Naive thymus-derived CD4-positive, alpha-beta T cell (primary cell): ENCODE measurements at regions not wholly inside any gene's neighbourhood (a gene's known extent, or its start where the extent isn't known, plus 50 kb on each side); places are given as distances from the start of the nearest gene placed in this dataset.

Source experiments
- ATAC-seq: fragments of 150-1000 bp; cut with Tn5 transposase; 2 replicates; pipeline ENCODE4 v1.10.0; 2021; ENCODE audit warnings: mild to moderate bottlenecking, moderate library complexity
- CTCF ChIA-PET: fragments of 350-600 bp; sonication (Branson Sonifier 250); formaldehyde crosslinking; loops from one replicate; lab custom pipeline; 2021; ENCODE audit warnings: antibody characterized with exemption; lab: Charles Lee
- POLR2A ChIA-PET: fragments of 350-600 bp; sonication (Branson Sonifier 250); formaldehyde crosslinking; loops from one replicate; lab custom pipeline; 2021; ENCODE audit warnings: antibody characterized with exemption, inconsistent platforms; lab: Charles Lee
- DNase-seq, 9 donors: peaks; one replicate each; pipeline versions ENCODE4 v3.0.0 to v3.0.0-alpha.2; 2020 to 2022; ENCODE audit warnings: mixed read lengths in 1 of 9
- H3K27ac ChIP-seq: one replicate; pipeline ENCODE4 v1.7.0; 2013; ENCODE audit warnings: mild to moderate bottlenecking, low read depth, low read length, moderate library complexity
- H3K27me3 ChIP-seq, 2 donors: one replicate each; pipeline ENCODE4 v1.7.0; 2013; ENCODE audit warnings: low read length in 2 of 2, mild to moderate bottlenecking in 2 of 2, moderate library complexity in 2 of 2; ENCODE audit not compliant: control insufficient read depth in 2 of 2, insufficient read depth in 2 of 2
- H3K36me3 ChIP-seq, 3 experiments: 1 replicate in 2 of 3; 2 replicates in 1 of 3; pipeline ENCODE4 v1.7.0; 2013; ENCODE audit warnings: low read length in 3 of 3, mild to moderate bottlenecking in 3 of 3, moderate library complexity in 1 of 3; ENCODE audit not compliant: insufficient read depth in 3 of 3, control insufficient read depth in 2 of 3
- H3K4me1 ChIP-seq, 2 donors: one replicate each; pipeline ENCODE4 v1.7.0; 2013; ENCODE audit warnings: low read length in 2 of 2, mild to moderate bottlenecking in 2 of 2, moderate library complexity in 1 of 2; ENCODE audit not compliant: control insufficient read depth in 2 of 2, insufficient read depth in 2 of 2
- H3K4me3 ChIP-seq: 2 replicates; pipeline ENCODE4 v1.7.0; 2013; ENCODE audit warnings: mild to moderate bottlenecking, low read length
- H3K9me3 ChIP-seq, 3 experiments: 1 replicate in 2 of 3; 2 replicates in 1 of 3; pipeline ENCODE4 v1.7.0; 2013; ENCODE audit warnings: low read length in 3 of 3; ENCODE audit not compliant: control insufficient read depth in 2 of 3
- H3K27ac Mint-ChIP-seq, 9 donors: one replicate each; pipeline ENCODE4 v1.8.0; 2020 to 2022; ENCODE audit warnings: mixed read lengths in 9 of 9, mild to moderate bottlenecking in 8 of 9, moderate library complexity in 5 of 9, inconsistent platforms in 2 of 9
- H3K27me3 Mint-ChIP-seq, 5 donors: one replicate each; pipeline ENCODE4 v1.8.0; 2021 to 2022; ENCODE audit warnings: mixed read lengths in 5 of 5, mild to moderate bottlenecking in 1 of 5
- H3K36me3 Mint-ChIP-seq, 5 donors: one replicate each; pipeline ENCODE4 v1.8.0; 2020 to 2022; ENCODE audit warnings: mixed read lengths in 5 of 5, mild to moderate bottlenecking in 3 of 5, inconsistent platforms in 1 of 5
- H3K4me1 Mint-ChIP-seq, 7 donors: one replicate each; pipeline ENCODE4 v1.8.0; 2020 to 2022; ENCODE audit warnings: mixed read lengths in 7 of 7, mild to moderate bottlenecking in 3 of 7, inconsistent platforms in 1 of 7
- H3K4me3 Mint-ChIP-seq, 10 donors: one replicate each; pipeline ENCODE4 v1.8.0; 2020 to 2022; ENCODE audit warnings: mild to moderate bottlenecking in 10 of 10, mixed read lengths in 10 of 10, moderate library complexity in 6 of 10, inconsistent platforms in 2 of 10
- H3K9me3 Mint-ChIP-seq, 11 donors: one replicate each; pipeline ENCODE4 v1.8.0; 2020 to 2022; ENCODE audit warnings: mixed read lengths in 11 of 11, mild to moderate bottlenecking in 4 of 11, inconsistent platforms in 1 of 11, moderate library complexity in 1 of 11
- intact Hi-C, 2 donors: fragments of 100-400 bp; cut with micrococcal nuclease; formaldehyde crosslinking; loops; one replicate each; pipeline ENCODE4 v1.15.1; 2023

DNA sequence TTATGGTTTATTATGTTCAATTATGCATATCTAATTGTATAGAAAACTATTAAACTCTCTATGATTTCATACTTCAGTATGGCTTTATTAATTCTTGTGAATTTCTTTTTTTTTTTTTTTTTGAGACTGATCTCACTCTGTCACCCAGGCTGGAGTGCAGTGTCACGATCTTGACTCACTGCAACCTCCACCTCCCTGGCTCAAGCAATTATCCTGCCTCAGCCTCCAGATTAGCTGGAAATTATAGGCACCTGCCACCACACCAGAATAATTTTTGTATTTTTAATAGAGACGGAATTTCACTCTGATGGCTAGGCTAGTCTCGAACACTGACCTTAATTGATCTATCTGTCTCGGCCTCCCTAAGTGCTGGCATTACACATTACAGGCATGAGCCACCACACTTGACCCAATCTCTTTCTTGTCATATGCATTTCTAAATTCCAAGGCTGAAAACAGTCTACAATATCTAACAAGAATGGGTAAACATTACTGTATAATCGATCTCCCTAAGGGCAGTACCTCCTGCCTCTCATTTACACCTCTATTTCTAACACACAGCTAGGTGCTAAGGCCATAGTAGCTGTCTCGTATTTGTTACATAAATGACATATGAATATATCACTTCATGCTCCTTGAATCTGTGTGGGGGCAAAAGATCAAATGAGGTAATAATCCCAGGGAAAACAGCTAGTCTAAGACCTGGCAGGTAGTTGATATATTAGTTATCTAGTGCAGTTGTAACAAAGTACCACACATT lies 258.2 kb upstream of the CDH8 start:
- intact Hi-C loops, result no loop called here
- Mint-ChIP-seq H3K27me3 (no peaks in the 10 kb centered on the region), H3K4me1 (no peaks in the 10 kb centered on the region), H3K36me3 (peaks cover 0 to 7% (median 0%) of the 10 kb centered on the region in 5 donors), H3K4me3 (no peak overlapping the region), H3K9me3 (peaks cover 4 to 45% (median 20%) of the 10 kb centered on the region in 11 donors), H3K27ac (no peak overlapping the region)
- DNase-seq, result no peak
- POLR2A ChIA-PET, result no interaction called here
- no peak for ATAC-seq
- no peak overlapping the region for H3K27ac ChIP-seq
- peaks cover 0 to 9% (median 0%) of the 10 kb centered on the region in 3 experiments for H3K9me3 ChIP-seq
- no peaks in the 10 kb centered on the region for H3K27me3 ChIP-seq
- no peaks in the 10 kb centered on the region for H3K36me3 ChIP-seq
- no peak overlapping the region for H3K4me3 ChIP-seq
- CTCF ChIA-PET, result no interaction called here
- no peaks in the 10 kb centered on the region for H3K4me1 ChIP-seq

DNA sequence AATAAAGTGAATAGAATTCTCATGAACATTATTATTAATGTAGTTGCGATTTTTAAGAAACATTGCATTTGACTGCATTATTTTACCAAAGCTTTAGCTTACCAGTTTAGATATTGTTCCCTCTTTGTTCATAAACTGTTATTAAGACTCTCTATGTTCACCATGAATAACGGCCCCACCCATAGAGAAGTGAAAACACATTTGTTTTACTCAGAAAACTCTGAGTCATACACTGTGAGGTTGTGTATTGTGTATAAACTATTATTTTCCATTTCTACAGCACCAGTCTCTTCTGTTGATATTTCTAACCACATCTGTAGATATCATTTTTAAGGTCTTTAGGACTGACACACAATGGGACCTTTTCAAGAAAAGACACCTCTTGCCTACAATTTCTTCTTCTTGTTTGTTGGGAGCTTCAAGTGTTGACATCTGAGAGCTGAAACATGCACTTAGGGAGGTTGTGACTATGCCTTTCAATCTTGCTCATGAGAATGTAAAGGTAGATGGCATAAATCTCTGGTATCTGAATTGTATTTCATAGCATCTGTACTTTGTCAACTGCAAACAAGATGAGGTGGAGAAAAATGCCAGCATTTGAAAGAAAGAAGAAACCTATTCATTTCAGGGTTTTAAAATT lies 252.9 kb upstream of the CDH8 start:
- H3K27ac Mint-ChIP-seq, result no peak overlapping the region
- no peaks in the 10 kb centered on the region for H3K27me3 Mint-ChIP-seq
- Histone ChIP-seq H3K4me3 (no peak overlapping the region), H3K9me3 (no peaks in the 10 kb centered on the region), H3K36me3 (no peaks in the 10 kb centered on the region), H3K4me1 (no peaks in the 10 kb centered on the region), H3K27ac (no peak overlapping the region), H3K27me3 (no peaks in the 10 kb centered on the region)
- no peaks in the 10 kb centered on the region for H3K4me1 Mint-ChIP-seq
- intact Hi-C loops, result no loop called here
- H3K36me3 Mint-ChIP-seq, result peaks cover 0 to 3% (median 0%) of the 10 kb centered on the region in 5 donors
- H3K9me3 Mint-ChIP-seq, result peaks cover 5 to 39% (median 10%) of the 10 kb centered on the region in 11 donors
- ChIA-PET CTCF (no interaction called here), POLR2A (no interaction called here)
- H3K4me3 Mint-ChIP-seq, result no peak overlapping the region
- ATAC-seq, result no peak
- DNase-seq, result no peak

DNA sequence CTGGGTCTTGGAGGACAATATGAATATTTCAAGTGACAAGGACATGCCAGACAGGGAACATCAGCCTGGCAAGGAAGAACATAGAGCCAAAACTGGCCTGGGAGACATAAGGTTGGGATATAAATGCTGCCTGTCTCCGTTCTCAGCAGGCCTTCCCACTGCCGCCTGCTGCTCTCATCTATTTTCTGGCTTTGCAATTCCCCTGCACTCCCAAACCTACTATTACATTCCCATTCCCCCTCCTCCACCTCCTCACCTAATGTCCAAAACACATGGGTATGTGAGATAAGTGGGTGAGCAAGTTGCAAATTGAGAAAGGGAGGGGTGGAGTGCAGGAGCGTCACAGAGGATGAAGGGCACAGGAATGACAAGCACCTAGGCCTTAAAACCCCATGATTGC lies 244.3 kb upstream of the CDH8 start:
- intact Hi-C loops, result no loop called here
- H3K36me3 ChIP-seq, result no peaks in the 10 kb centered on the region
- peaks cover 0 to 4% (median 0%) of the 10 kb centered on the region in 3 experiments for H3K9me3 ChIP-seq
- no peak overlapping the region for H3K27ac ChIP-seq
- H3K27me3 ChIP-seq, result no peaks in the 10 kb centered on the region
- no peak overlapping the region for H3K27ac Mint-ChIP-seq
- peaks cover 0 to 23% (median 7%) of the 10 kb centered on the region in 11 donors for H3K9me3 Mint-ChIP-seq
- H3K4me3 ChIP-seq, result no peak overlapping the region
- DNase-seq, result no peak
- no peak for ATAC-seq
- no peak overlapping the region for H3K4me3 Mint-ChIP-seq
- H3K36me3 Mint-ChIP-seq, result no peaks in the 10 kb centered on the region
- H3K4me1 Mint-ChIP-seq, result no peaks in the 10 kb centered on the region
- H3K4me1 ChIP-seq, result no peaks in the 10 kb centered on the region
- POLR2A ChIA-PET, result no interaction called here
- CTCF ChIA-PET, result no interaction called here
- no peaks in the 10 kb centered on the region for H3K27me3 Mint-ChIP-seq

DNA sequence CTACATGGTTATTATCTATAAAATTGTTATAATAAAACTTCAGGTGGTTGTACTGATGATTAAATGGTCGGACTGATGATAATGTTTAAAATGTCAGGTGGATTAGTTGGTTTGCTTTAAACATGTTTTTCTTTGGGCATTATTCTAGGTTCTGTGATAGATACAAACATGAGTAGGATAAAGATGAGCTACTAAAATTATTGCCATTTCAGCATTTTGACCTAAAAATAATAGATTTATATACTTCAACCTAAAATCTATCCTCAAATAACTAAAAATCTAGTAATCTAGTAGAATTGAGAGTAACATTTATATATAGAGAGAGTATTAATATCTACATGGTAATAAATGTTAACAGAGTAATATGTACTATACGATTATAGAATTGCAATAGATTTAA lies 241.7 kb upstream of the CDH8 start:
- Mint-ChIP-seq H3K9me3 (peaks cover 1 to 33% (median 10%) of the 10 kb centered on the region in 11 donors), H3K4me3 (no peak overlapping the region), H3K27me3 (no peaks in the 10 kb centered on the region), H3K4me1 (no peaks in the 10 kb centered on the region), H3K36me3 (no peaks in the 10 kb centered on the region), H3K27ac (no peak overlapping the region)
- Histone ChIP-seq H3K4me1 (no peaks in the 10 kb centered on the region), H3K27ac (no peak overlapping the region), H3K4me3 (no peak overlapping the region), H3K27me3 (no peaks in the 10 kb centered on the region), H3K9me3 (peaks cover 0 to 4% (median 0%) of the 10 kb centered on the region in 3 experiments), H3K36me3 (no peaks in the 10 kb centered on the region)
- no peak for ATAC-seq
- CTCF ChIA-PET, result no interaction called here
- POLR2A ChIA-PET, result no interaction called here
- intact Hi-C loops, result no loop called here
- DNase-seq, result no peak

DNA sequence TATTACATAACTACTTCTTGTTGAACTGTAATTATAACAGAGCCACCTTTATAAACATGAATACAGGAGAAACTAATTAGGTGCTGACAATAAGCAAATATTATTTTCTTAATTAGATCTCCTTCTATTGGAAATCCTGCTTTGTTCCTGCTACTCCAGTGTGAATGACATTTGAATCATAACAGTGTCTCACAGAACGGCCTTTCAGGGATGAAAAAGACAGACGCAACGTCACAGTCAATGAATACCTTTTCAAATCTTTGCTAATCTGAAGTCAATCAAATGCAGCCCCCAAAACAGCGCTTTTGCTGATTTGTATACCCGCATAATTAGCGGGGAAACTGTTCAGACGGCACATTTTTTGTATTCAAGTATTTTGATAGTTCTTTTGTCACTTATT lies 240.4 kb upstream of the CDH8 start:
- intact Hi-C loops, result no loop called here
- Mint-ChIP-seq H3K27ac (no peak overlapping the region), H3K27me3 (no peaks in the 10 kb centered on the region), H3K4me3 (no peak overlapping the region), H3K4me1 (no peaks in the 10 kb centered on the region), H3K36me3 (no peaks in the 10 kb centered on the region), H3K9me3 (peaks cover 1 to 37% (median 7%) of the 10 kb centered on the region in 11 donors)
- Histone ChIP-seq H3K27ac (no peak overlapping the region), H3K36me3 (no peaks in the 10 kb centered on the region), H3K4me3 (no peak overlapping the region), H3K9me3 (peaks cover 0 to 4% (median 0%) of the 10 kb centered on the region in 3 experiments), H3K27me3 (no peaks in the 10 kb centered on the region), H3K4me1 (no peaks in the 10 kb centered on the region)
- CTCF ChIA-PET, result no interaction called here
- ATAC-seq (no peak), DNase-seq (no peak)
- POLR2A ChIA-PET, result no interaction called here

DNA sequence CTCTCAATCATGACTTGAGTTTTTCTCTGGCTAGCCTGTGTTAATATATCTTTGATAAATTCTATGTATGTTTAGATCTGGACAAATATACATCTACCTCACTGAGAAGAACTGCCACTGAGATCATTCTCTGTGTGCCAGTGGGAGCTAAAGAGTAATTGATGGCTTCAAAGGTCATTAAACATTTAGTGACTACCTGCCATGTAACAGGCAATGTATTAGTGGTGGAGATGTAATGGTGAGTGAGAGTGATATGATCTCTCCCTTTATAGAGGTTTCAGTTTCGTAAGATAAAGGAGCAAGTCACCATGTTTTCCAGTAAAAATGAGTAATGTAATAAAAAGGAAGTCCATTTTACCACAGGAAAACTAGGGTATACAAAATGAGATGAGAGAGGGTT lies 235.8 kb upstream of the CDH8 start:
- H3K27me3 ChIP-seq, result no peaks in the 10 kb centered on the region
- Mint-ChIP-seq H3K4me3 (no peak overlapping the region), H3K36me3 (no peaks in the 10 kb centered on the region), H3K27me3 (no peaks in the 10 kb centered on the region), H3K27ac (no peak overlapping the region), H3K9me3 (peaks cover 3 to 42% (median 13%) of the 10 kb centered on the region in 11 donors), H3K4me1 (no peaks in the 10 kb centered on the region)
- no peaks in the 10 kb centered on the region for H3K36me3 ChIP-seq
- intact Hi-C loops, result no loop called here
- DNase-seq (no peak), ATAC-seq (no peak)
- ChIA-PET CTCF (no interaction called here), POLR2A (no interaction called here)
- H3K27ac ChIP-seq, result no peak overlapping the region
- H3K4me3 ChIP-seq, result no peak overlapping the region
- no peaks in the 10 kb centered on the region for H3K9me3 ChIP-seq
- no peaks in the 10 kb centered on the region for H3K4me1 ChIP-seq

DNA sequence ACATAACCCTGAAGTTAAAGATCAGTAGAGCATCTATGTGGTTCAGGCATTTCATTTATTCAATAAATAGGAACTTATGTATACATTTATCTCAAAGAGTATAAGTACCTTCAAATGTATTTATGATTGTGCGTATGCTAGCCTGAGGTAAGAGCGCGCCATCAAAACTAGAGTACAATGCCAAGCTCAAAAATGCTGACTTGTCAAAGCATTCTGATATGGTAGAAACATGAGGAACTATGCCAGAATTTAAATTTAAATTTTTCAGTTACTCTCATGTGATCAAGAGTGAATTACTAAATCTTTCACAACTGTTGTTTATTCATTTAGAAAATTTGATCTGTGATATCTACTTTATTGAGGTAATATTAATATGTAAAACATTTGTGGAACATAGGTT lies 225.5 kb upstream of the CDH8 start:
- POLR2A ChIA-PET, result no interaction called here
- Mint-ChIP-seq H3K9me3 (peaks cover 2 to 41% (median 13%) of the 10 kb centered on the region in 11 donors), H3K4me1 (no peaks in the 10 kb centered on the region), H3K27me3 (no peaks in the 10 kb centered on the region), H3K27ac (no peak overlapping the region), H3K36me3 (no peaks in the 10 kb centered on the region), H3K4me3 (no peak overlapping the region)
- no peak for ATAC-seq
- Histone ChIP-seq H3K27ac (no peak overlapping the region), H3K9me3 (peaks cover 0 to 6% (median 0%) of the 10 kb centered on the region in 3 experiments), H3K4me1 (no peaks in the 10 kb centered on the region), H3K36me3 (no peaks in the 10 kb centered on the region), H3K4me3 (no peak overlapping the region), H3K27me3 (no peaks in the 10 kb centered on the region)
- CTCF ChIA-PET, result no interaction called here
- intact Hi-C loops, result no loop called here
- no peak for DNase-seq
